HEK293 (cell line): ENCODE measurements at regions not wholly inside any gene's neighbourhood (a gene's known extent, or its start where the extent isn't known, plus 50 kb on each side); places are given as distances from the start of the nearest gene placed in this dataset.

Experiments
- BCL11B ChIP-seq: fragments of 450-650 bp; formaldehyde crosslinking; IDR thresholded peaks from 2 replicates; pipeline ENCODE4 v1.5.1; 2016; ENCODE audit warnings: low read depth, missing biosample characterization, missing genetic modification characterization
- CTCF ChIP-seq: fragments of 450-650 bp; formaldehyde crosslinking; IDR thresholded peaks from 2 replicates; pipeline ENCODE4 v1.5.1; 2016; ENCODE audit warnings: missing biosample characterization, missing genetic modification characterization
- PATZ1 ChIP-seq: fragments of 450-650 bp; formaldehyde crosslinking; IDR thresholded peaks from 2 replicates; pipeline ENCODE4 v1.5.1; 2016; ENCODE audit warnings: missing biosample characterization, missing genetic modification characterization
- REST ChIP-seq: fragments of 450-650 bp; formaldehyde crosslinking; IDR thresholded peaks from 2 replicates; pipeline ENCODE4 v1.5.1; 2016; ENCODE audit warnings: missing biosample characterization, missing genetic modification characterization
- SP2 ChIP-seq: fragments of 450-650 bp; formaldehyde crosslinking; IDR thresholded peaks from 2 replicates; pipeline ENCODE4 v1.5.1; 2016; ENCODE audit warnings: missing biosample characterization, missing genetic modification characterization
- ZNF148 ChIP-seq: fragments of 450-650 bp; formaldehyde crosslinking; IDR thresholded peaks from 2 replicates; pipeline ENCODE4 v1.5.0; 2017; ENCODE audit warnings: missing biosample characterization, missing genetic modification characterization, borderline replicate concordance
- ZNF223 ChIP-seq: fragments of 450-650 bp; formaldehyde crosslinking; IDR thresholded peaks from 2 replicates; pipeline ENCODE4 v1.5.1; 2016; ENCODE audit warnings: missing biosample characterization, missing genetic modification characterization
- ZNF24 ChIP-seq: fragments of 450-650 bp; formaldehyde crosslinking; IDR thresholded peaks from 2 replicates; pipeline ENCODE4 v1.5.1; 2016; ENCODE audit warnings: missing biosample characterization, missing genetic modification characterization
- ZNF660 ChIP-seq: fragments of 450-650 bp; IDR thresholded peaks from 2 replicates; pipeline ENCODE4 v1.5.1; 2018; ENCODE audit warnings: missing biosample characterization, mild to moderate bottlenecking, missing genetic modification characterization
- ZNF777 ChIP-seq: fragments of 450-650 bp; formaldehyde crosslinking; IDR thresholded peaks from 2 replicates; pipeline ENCODE4 v1.5.1; 2017; ENCODE audit warnings: missing biosample characterization, missing genetic modification characterization, borderline replicate concordance
- ZSCAN23 ChIP-seq: fragments of 450-650 bp; formaldehyde crosslinking; IDR thresholded peaks from 2 replicates; pipeline ENCODE4 v1.5.1; 2016; ENCODE audit warnings: missing biosample characterization, missing genetic modification characterization

GRCh38 chrX:106363214-106363613 is 195.1 kb downstream of the PWWP3B start:
- no peak for TF ChIP-seq PATZ1 (tag by site-specific recombination)
- no peak for TF ChIP-seq ZNF148
- TF ChIP-seq BCL11B (tag by site-specific recombination) = no peak
- no peak for TF ChIP-seq SP2 (tag by site-specific recombination)
- no peak for TF ChIP-seq CTCF (tag by site-specific recombination)
- TF ChIP-seq ZNF660 = no peak
- TF ChIP-seq ZNF223 = no peak
- no peak for TF ChIP-seq REST (tag by site-specific recombination)
- TF ChIP-seq ZNF24 (tag by site-specific recombination) = no peak
- no peak for TF ChIP-seq ZSCAN23 (tag by site-specific recombination)
- no peak for TF ChIP-seq ZNF777 (tag by site-specific recombination)
